ENCODE measurements at regions not wholly inside any gene's neighbourhood (a gene's known extent, or its start where the extent isn't known, plus 50 kb on each side); places are given as distances from the start of the nearest gene placed in this dataset.
"Not testable (repeated sequence)": the region's sequence is repeated elsewhere in the genome, so short reads cannot be mapped to it uniquely, and the experiment has no call there.

DNA sequence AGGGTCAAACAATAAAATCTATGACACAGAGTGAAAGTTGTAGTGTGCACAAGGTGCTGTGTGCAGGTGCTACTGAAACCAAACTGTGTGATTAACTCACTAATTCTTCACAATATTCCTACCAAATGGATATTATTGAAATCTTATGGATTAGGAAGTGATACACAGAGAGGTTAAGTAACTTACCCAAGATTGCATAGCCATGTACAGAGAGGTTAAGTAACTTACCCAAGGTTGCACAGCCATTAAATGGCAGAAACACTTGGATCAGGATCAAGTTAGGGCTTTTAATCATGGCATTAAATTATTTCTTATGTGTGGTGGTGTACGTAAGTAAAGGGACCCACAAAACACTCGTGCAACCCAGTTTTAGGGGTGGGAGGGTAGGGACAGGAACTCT, 771.4 kb downstream of the AACS start:
- DNase-seq: no peak

GRCh38 chr12:125841332-125841731, 776.1 kb downstream of the AACS start:
- no peak for DNase-seq

- no peak for DNase-seq
These were observed 786.9 kb downstream of the AACS start for GRCh38 chr12:125852116-125852515.

- DNase-seq: no peak
These were observed 787.4 kb downstream of the AACS start for GRCh38 chr12:125852679-125853078.

DNA sequence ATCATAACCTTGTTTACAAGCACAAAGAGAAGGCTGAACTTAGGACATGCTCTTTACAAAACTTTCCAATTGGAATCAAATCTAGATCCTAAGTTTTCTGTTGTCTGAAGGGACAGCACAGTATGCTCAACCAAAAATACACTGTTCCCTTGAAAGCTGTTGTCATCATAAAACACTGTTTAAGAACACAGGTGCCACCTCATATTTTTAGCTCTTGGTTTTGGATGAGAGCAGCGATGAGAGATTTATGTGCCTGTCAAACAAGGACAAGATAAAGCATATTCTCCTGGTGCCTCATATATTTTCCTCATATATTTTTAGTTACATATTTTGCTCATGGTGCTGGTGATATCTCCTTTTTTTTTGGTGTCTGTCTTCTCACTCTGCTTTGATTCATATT, 788.4 kb downstream of the AACS start:
- DNase-seq: no peak

DNA sequence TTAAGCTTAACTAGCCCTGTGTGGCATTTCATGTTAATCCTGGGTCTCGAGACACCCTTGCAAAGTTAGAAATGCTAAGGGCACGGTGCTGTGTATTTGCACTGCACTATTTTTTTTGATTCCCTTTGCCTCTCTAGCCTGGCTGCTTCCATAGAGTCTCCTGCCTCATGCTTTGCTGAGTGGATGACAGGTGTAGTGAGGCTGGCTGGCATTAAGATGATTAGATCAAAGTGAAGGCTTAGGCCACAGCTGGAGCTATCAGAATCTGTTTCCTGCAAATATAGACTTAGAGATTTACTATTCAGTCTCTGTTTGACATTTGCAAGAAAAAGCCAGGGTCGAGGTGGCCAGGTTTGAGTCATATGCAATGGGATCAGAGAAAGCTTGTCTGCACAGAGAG, 791.1 kb downstream of the AACS start:
- DNase-seq: no peak

GRCh38 chr12:125856896-125857295, 791.7 kb downstream of the AACS start:
- no peak for DNase-seq

GRCh38 chr12:125860672-125861288, 795.5 kb downstream of the AACS start:
- DNase-seq: no peak

- no peak for DNase-seq
These were observed 796.4 kb downstream of the AACS start for GRCh38 chr12:125861299-125862281.

DNA sequence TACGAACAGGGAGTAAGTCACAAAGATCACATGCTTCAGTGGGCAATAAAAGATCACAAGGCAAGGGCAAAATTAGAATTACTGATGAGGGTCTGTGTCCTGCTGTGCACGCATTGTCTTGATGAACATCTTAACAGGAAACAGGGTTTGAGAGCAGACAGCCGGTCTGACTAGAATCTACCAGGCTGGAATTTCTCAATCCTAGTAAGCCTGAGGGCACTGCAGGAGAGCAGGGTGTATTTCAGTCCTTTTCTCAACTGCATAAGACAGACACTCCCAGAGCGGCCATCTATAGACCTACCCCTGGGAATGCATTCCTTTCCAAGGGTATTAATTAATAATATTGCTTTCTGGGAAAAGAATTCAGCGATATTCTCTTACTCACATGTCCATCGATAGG, 800.0 kb downstream of the AACS start:
- not testable (repeated sequence) for DNase-seq

DNA sequence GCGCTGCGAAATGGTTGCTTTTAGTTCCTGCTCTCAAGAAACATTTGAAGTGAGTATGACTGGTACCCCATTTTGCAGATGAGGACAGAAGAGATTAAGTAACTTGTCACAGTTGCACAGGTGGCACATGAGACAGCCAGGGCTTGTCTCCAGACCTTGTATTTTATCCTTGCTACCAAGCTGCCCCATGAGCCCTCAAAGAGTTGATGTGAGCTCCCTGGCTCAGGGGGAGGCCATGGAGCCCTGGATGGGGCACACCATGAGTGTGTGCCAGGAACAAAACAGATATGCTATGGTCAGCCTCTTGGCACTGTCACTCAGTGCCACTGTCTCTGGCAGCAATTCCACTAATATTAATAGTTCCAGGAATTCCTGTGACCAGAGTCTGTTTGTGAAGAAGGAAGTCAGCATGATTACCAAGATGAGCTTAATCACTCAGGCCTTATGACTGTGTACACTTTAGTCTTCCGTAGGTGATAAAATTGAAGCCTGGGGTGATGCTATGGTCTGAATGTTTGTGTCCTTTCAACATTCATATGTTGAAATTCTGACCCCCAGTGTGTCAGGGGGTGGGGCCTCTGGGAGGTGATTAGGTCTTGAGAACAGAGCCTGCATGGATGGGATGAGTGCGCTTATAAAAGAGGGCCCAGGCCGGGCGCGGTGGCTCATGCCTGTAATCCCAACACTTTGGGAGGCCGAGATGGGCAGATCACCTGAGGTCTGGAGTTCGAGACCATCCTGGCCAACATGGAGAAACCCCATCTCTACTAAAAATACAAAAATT, 806.8 kb downstream of the AACS start:
- DNase-seq: no peak

GRCh38 chr12:125873016-125873415, 807.8 kb downstream of the AACS start:
- no peak for DNase-seq

DNA sequence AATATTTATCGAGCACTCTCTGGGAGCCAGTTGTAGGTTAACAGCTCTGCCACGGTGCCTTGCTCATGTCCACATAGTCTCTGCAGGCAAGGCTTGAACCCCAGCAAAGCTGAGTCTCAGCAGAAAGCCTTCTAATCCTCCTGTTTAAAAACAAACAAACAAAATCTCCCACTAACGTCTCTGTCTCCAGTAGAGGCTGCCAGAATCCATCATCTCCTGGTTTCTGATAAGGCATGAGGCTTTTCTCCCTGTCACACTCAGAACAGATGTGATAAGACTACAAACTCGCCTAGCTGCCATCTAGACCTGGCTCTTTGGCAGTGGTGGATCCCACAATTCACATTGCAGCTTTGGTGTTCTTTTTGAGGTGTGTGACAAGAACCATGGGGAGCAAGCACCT, 813.2 kb downstream of the AACS start:
- no peak for DNase-seq

DNA sequence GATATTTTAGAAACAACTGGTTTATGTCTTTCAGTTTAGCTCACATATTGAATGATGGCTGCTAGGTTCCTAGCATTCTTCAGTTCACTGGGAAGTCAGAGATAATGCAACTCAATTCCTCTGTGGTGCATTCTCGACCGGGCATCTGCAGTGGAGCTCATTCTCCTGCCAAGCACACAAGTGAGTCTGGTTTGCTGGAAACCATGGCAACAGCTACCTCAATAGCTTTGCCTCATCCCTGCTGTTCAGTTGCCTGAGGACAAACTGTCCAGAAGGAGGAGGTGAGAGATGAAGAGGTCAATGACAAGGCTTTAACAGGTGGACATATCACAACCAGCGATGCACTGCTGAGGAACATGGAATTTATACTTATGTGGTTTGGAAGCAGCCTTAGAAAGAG, 816.9 kb downstream of the AACS start:
- no peak for DNase-seq

- DNase-seq: no peak
These were observed 823.7 kb downstream of the AACS start for GRCh38 chr12:125888921-125889320.

GRCh38 chr12:125889742-125890141, 824.5 kb downstream of the AACS start:
- no peak for DNase-seq

DNA sequence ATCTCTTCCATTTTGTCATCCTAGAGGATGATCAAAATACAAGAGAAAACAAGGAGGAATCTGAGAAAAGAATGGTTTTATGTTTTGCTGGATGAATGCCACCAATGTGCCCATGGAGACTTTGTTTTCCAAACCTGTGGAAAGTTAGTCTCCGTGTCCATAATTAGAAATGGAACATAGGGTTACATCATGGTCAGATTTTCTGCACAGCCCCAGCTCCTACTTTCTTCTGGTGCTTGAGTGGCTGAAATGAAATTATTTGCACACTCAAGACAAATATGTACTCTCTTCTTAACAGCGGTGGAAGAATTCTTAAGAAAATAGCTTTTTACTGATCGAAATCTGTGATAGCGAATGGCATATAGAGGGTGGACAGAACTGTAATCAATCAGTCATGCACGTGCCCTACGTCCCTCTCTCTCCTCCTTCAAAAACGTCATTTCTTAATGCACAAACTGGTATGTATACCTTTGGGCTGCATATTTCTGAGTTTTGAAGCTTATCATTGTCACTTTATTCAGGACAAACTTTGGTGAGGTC, 825.2 kb downstream of the AACS start:
- DNase-seq: no peak

- DNase-seq: no peak
These were observed 825.7 kb downstream of the AACS start for GRCh38 chr12:125890971-125891370.

GRCh38 chr12:125892276-125892675, 827.0 kb downstream of the AACS start:
- no peak for DNase-seq

- no peak for DNase-seq
These were observed 837.8 kb downstream of the AACS start for GRCh38 chr12:125902991-125903390.

GRCh38 chr12:125907351-125907750, 842.1 kb downstream of the AACS start:
- no peak for DNase-seq

- DNase-seq: no peak
These were observed 854.7 kb downstream of the AACS start for GRCh38 chr12:125919856-125920470.

GRCh38 chr12:125922330-125922729, 857.1 kb downstream of the AACS start:
- DNase-seq: no peak

Measured in activated CD4-positive, alpha-beta T cell treated with anti-CD3 and anti-CD28 coated beads, Interleukin-2, amount 50 U/mL, for 4 hours (primary cell).